B cell (primary cell): ENCODE measurements at regions not wholly inside any gene's neighbourhood (a gene's known extent, or its start where the extent isn't known, plus 50 kb on each side); places are given as distances from the start of the nearest gene placed in this dataset.

Experiments used
- ATAC-seq: fragments of 200-7000 bp; cut with Tn5 transposase; one replicate; pipeline ENCODE4 v1.10.0; 2021; ENCODE audit warnings: low read depth, mild to moderate bottlenecking, moderate number of reproducible peaks, moderate library complexity
- CTCF ChIA-PET: fragments of 350-600 bp; sonication (Branson Sonifier 250); formaldehyde crosslinking; loops from one replicate; lab custom pipeline; 2021; ENCODE audit warnings: antibody characterized with exemption, inconsistent platforms; lab: Charles Lee
- POLR2A ChIA-PET: fragments of 350-600 bp; sonication (Branson Sonifier 250); formaldehyde crosslinking; loops from one replicate; lab custom pipeline; 2021; ENCODE audit warnings: antibody characterized with exemption; lab: Charles Lee
- DNase-seq: peaks from one replicate; pipeline ENCODE4 v3.0.0; 2013
- H2AFZ ChIP-seq: 2 replicates; pipeline ENCODE4 v1.6.1; 2012; ENCODE audit warnings: mild to moderate bottlenecking, low read depth, low read length; ENCODE audit not compliant: insufficient read depth, poor library complexity, severe bottlenecking
- H3K27ac ChIP-seq, 2 donors: 1 replicate in 1 of 2; 2 replicates in 1 of 2; pipeline ENCODE4 v1.5.1; 2012 to 2013; ENCODE audit warnings: low read length in 2 of 2, mild to moderate bottlenecking in 2 of 2, moderate library complexity in 1 of 2
- H3K27me3 ChIP-seq, 4 experiments: fragments of 200-600 bp in 1 of 4; sonication (generic) in 1 of 4; replicated peaks in 1 of 4; 1 replicate in 2 of 4; 2 replicates in 2 of 4; pipeline versions ENCODE4 v1.6.1 to v1.7.0; 2013 to 2016; ENCODE audit warnings: low read length in 3 of 4, mild to moderate bottlenecking in 2 of 4, mixed read lengths in 1 of 4, moderate library complexity in 1 of 4; ENCODE audit not compliant: insufficient read depth in 4 of 4, control insufficient read depth in 3 of 4; ENCODE audit errors: control extremely low read depth in 1 of 4
- H3K36me3 ChIP-seq, 2 experiments: replicated peaks in 1 of 2; 1 replicate in 1 of 2; 2 replicates in 1 of 2; pipeline versions ENCODE4 v1.6.1 to v1.7.1; 2013; ENCODE audit warnings: low read length in 1 of 2; ENCODE audit not compliant: insufficient read depth in 2 of 2, control insufficient read depth in 1 of 2; ENCODE audit errors: control extremely low read depth in 1 of 2, extremely low read depth in 1 of 2
- H3K4me1 ChIP-seq, 2 donors: fragments of 200-600 bp in 1 of 2; sonication (generic) in 1 of 2; 1 replicate in 1 of 2; 2 replicates in 1 of 2; pipeline versions ENCODE4 v1.5.1 to v1.6.1; 2013 to 2017; ENCODE audit warnings: low read length in 2 of 2; ENCODE audit not compliant: control insufficient read depth in 2 of 2, insufficient read depth in 2 of 2
- H3K4me2 ChIP-seq: replicated peaks from 2 replicates; pipeline ENCODE3; 2012; ENCODE audit warnings: mild to moderate bottlenecking, low read depth, low read length; ENCODE audit not compliant: poor library complexity, severe bottlenecking
- H3K4me3 ChIP-seq, 5 experiments: fragments of 200-600 bp in 1 of 5; sonication (generic) in 1 of 5; 1 replicate in 3 of 5; 2 replicates in 2 of 5; pipeline versions ENCODE4 v1.5.1 to v1.7.0; 2011 to 2016; ENCODE audit warnings: low read length in 4 of 5, mild to moderate bottlenecking in 4 of 5, low read depth in 2 of 5, control low read depth in 1 of 5, moderate library complexity in 1 of 5; ENCODE audit not compliant: insufficient read depth in 1 of 5; ENCODE audit errors: control extremely low read depth in 1 of 5, extremely low read depth in 1 of 5
- H3K79me2 ChIP-seq: fragments of 200-600 bp; sonication (generic); one replicate; pipeline ENCODE4 v1.6.0; 2016; ENCODE audit warnings: low read length; ENCODE audit not compliant: control insufficient read depth, insufficient read depth
- H3K9ac ChIP-seq: fragments of 200-600 bp; sonication (generic); 2 replicates; pipeline ENCODE4 v1.6.1; 2017; ENCODE audit warnings: mild to moderate bottlenecking, low read length, moderate library complexity
- H3K9me3 ChIP-seq, 3 donors: one replicate each; pipeline versions ENCODE4 v1.6.1 to v1.7.1; 2013; ENCODE audit warnings: low read length in 2 of 3; ENCODE audit not compliant: control insufficient read depth in 2 of 3, insufficient read depth in 1 of 3; ENCODE audit errors: control extremely low read depth in 1 of 3
- H4K20me1 ChIP-seq: 2 replicates; pipeline ENCODE4 v1.6.0; 2012; ENCODE audit warnings: mild to moderate bottlenecking, low read length; ENCODE audit not compliant: insufficient read depth, control insufficient read depth, poor library complexity, severe bottlenecking
- H3K27ac Mint-ChIP-seq: one replicate; pipeline ENCODE4 v1.8.0; 2021; ENCODE audit warnings: mixed read lengths
- H3K27me3 Mint-ChIP-seq: one replicate; pipeline ENCODE4 v1.8.0; 2021; ENCODE audit warnings: mixed read lengths
- H3K4me1 Mint-ChIP-seq: one replicate; pipeline ENCODE4 v1.8.0; 2021; ENCODE audit warnings: mixed read lengths
- H3K4me3 Mint-ChIP-seq: one replicate; pipeline ENCODE4 v1.8.0; 2021; ENCODE audit warnings: mixed read lengths
- H3K9me3 Mint-ChIP-seq: one replicate; pipeline ENCODE4 v1.8.0; 2022; ENCODE audit warnings: mixed read lengths; ENCODE audit not compliant: insufficient read depth
- EZH2 ChIP-seq: IDR thresholded peaks from 2 replicates; pipeline ENCODE4 v1.6.1; 2012; ENCODE audit warnings: borderline replicate concordance, low read depth, mild to moderate bottlenecking, moderate library complexity, low read length; ENCODE audit not compliant: insufficient read depth, poor library complexity, severe bottlenecking
- WGBS: methylation state at CpG from one replicate; pipeline ENCODE4 v1.1.5; 2013; ENCODE audit warnings: missing lambda C conversion rate; ENCODE audit not compliant: insufficient coverage; 5-methylcytosine and 5-hydroxymethylcytosine counted together
- intact Hi-C: fragments of 100-400 bp; cut with micrococcal nuclease; formaldehyde crosslinking; loops from one replicate; pipeline ENCODE4 v1.10.0; 2022
- TF ChIP-seq, protein P1 (sequence below): fragments of 200-600 bp; IDR thresholded peaks from one replicate; pipeline ENCODE4 v1.8.0; 2022; ENCODE audit warnings: antibody characterized with exemption, mild to moderate bottlenecking

- Mint-ChIP-seq H3K4me1 (peaks cover 6% of the 10 kb centered on the region), H3K27me3 (no peaks in the 10 kb centered on the region), H3K9me3 (no peaks in the 10 kb centered on the region), H3K27ac (no peak overlapping the region), H3K4me3 (no peak overlapping the region)
- Histone ChIP-seq H3K79me2 (peaks cover 5% of the 10 kb centered on the region), H3K4me2 (no peak overlapping the region), H3K4me3 (no peak overlapping the region), H4K20me1 (no peaks in the 10 kb centered on the region), H2AFZ (no peak overlapping the region), H3K36me3 (no peaks in the 10 kb centered on the region), H3K9ac (no peak overlapping the region), H3K27ac (no peak overlapping the region), H3K27me3 (no peaks in the 10 kb centered on the region), H3K9me3 (no peaks in the 10 kb centered on the region), H3K4me1 (peaks cover 0 to 4% of the 10 kb centered on the region in 2 donors)
- POLR2A ChIA-PET = interaction anchor here (0.6 kb wide), 1 partner anchor 598 kb away, joined by 5 read pairs; no protein-coding TSS in a partner anchor
- CTCF ChIA-PET = interaction anchor here (0.8 to 1.0 kb wide), 2 partner anchors 13 to 86 kb away, joined by 3 read pairs; no protein-coding TSS in a partner anchor
- ATAC-seq (no peak), DNase-seq (no peak)
- 100% methylated on average over 1 of the region's 1 CpG for WGBS
- TF ChIP-seq, protein P1, sequence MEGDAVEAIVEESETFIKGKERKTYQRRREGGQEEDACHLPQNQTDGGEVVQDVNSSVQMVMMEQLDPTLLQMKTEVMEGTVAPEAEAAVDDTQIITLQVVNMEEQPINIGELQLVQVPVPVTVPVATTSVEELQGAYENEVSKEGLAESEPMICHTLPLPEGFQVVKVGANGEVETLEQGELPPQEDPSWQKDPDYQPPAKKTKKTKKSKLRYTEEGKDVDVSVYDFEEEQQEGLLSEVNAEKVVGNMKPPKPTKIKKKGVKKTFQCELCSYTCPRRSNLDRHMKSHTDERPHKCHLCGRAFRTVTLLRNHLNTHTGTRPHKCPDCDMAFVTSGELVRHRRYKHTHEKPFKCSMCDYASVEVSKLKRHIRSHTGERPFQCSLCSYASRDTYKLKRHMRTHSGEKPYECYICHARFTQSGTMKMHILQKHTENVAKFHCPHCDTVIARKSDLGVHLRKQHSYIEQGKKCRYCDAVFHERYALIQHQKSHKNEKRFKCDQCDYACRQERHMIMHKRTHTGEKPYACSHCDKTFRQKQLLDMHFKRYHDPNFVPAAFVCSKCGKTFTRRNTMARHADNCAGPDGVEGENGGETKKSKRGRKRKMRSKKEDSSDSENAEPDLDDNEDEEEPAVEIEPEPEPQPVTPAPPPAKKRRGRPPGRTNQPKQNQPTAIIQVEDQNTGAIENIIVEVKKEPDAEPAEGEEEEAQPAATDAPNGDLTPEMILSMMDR = no peak
- no peak for TF ChIP-seq EZH2
- intact Hi-C loops = no loop called here
These were observed 101.6 kb upstream of the ARHGEF3 start for GRCh38 chr3:56903231-56903782.

DNA sequence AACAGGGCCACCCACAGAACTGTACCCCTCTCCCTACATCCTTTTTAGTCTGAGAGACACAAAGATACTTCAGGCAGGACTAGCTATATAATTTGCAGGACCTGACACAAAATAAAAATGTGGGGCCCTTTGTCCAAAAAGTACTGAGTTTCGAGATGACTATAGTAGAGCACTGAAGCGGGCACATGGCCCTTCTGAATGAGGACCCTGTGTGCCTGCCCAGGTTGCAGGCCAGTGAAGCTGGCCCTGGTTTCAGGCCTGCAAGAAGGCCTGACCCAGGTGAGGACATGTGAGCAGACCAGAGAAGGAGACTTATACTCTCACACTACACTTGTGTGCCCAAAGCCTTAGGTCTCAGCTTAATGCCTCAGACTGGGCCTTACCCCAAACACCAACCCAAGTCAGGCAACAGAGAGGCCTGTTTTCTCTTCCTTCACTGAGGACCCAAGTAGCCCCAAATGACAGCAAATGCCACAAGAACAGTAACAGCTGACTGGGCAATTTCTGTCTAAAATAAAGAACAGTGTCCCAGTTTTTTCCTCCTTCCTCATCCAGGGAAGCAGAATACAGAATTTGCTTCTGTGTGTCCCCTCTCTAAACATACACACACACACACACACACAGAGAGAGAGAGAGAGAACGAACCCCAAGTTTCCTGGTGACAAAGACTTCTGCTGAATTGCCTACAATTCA is 100.9 kb upstream of the ARHGEF3 start:
- H2AFZ ChIP-seq = no peak overlapping the region
- no peaks in the 10 kb centered on the region for H4K20me1 ChIP-seq
- Mint-ChIP-seq H3K4me3 (no peak overlapping the region), H3K27me3 (no peaks in the 10 kb centered on the region), H3K4me1 (peaks cover 6% of the 10 kb centered on the region), H3K9me3 (no peaks in the 10 kb centered on the region), H3K27ac (no peak overlapping the region)
- ChIA-PET POLR2A (no interaction called here), CTCF (interaction anchor here (0.6 to 1.0 kb wide), 2 partner anchors 86 to 197 kb away, joined by 3 read pairs; no protein-coding TSS in a partner anchor)
- no peak overlapping the region for H3K9ac ChIP-seq
- H3K4me3 ChIP-seq = no peak overlapping the region
- no peak for TF ChIP-seq EZH2
- TF ChIP-seq, protein P1 = no peak
- H3K4me1 ChIP-seq = peaks cover 0 to 4% of the 10 kb centered on the region in 2 donors
- H3K4me2 ChIP-seq = no peak overlapping the region
- no peaks in the 10 kb centered on the region for H3K27me3 ChIP-seq
- no peaks in the 10 kb centered on the region for H3K9me3 ChIP-seq
- intact Hi-C loops = no loop called here
- H3K79me2 ChIP-seq = peaks cover 5% of the 10 kb centered on the region
- H3K36me3 ChIP-seq = no peaks in the 10 kb centered on the region
- DNase-seq = no peak
- H3K27ac ChIP-seq = no peak overlapping the region
- no peak for ATAC-seq
- WGBS = 87% methylated on average over 2 of the region's 3 CpGs
